HG02981 (cell line): ENCODE measurements at regions not wholly inside any gene's neighbourhood (a gene's known extent, or its start where the extent isn't known, plus 50 kb on each side); places are given as distances from the start of the nearest gene placed in this dataset.

Experiments used
- ATAC-seq: cut with Tn5 transposase; IDR thresholded peaks from one replicate; pipeline ENCODE4 v1.9.1; 2021; ENCODE audit warnings: mild to moderate bottlenecking, moderate library complexity; ENCODE audit not compliant: unreplicated experiment

GRCh38 chr10:118501637-118502440, 93.6 kb downstream of the PRLHR start:
- no peak for ATAC-seq

GRCh38 chr10:118501171-118501570, 94.3 kb downstream of the PRLHR start:
- ATAC-seq = no peak

- no peak for ATAC-seq
Observed at GRCh38 chr10:118500477-118501104, 94.9 kb downstream of the PRLHR start.

- no peak for ATAC-seq
Observed at GRCh38 chr10:118499186-118499585, 96.3 kb downstream of the PRLHR start.

GRCh38 chr10:118498623-118499022, 96.8 kb downstream of the PRLHR start:
- ATAC-seq = no peak

- no peak for ATAC-seq
Observed at GRCh38 chr10:118497227-118497626, 98.2 kb downstream of the PRLHR start.

GRCh38 chr10:118496525-118496924, 98.9 kb downstream of the PRLHR start:
- no peak for ATAC-seq

GRCh38 chr10:118495499-118495898, 99.9 kb downstream of the PRLHR start:
- no peak for ATAC-seq

GRCh38 chr10:118491055-118491454, 104.4 kb downstream of the PRLHR start:
- no peak for ATAC-seq

- ATAC-seq = no peak
Observed at GRCh38 chr10:118488710-118489497, 106.5 kb downstream of the PRLHR start.

GRCh38 chr10:118485641-118486040, 109.8 kb downstream of the PRLHR start:
- no peak for ATAC-seq

GRCh38 chr10:118484152-118484871, 111.1 kb downstream of the PRLHR start:
- no peak for ATAC-seq

GRCh38 chr10:118483496-118483895, 112.0 kb downstream of the PRLHR start:
- ATAC-seq = no peak

GRCh38 chr10:118482393-118483331, 112.8 kb downstream of the PRLHR start:
- ATAC-seq = no peak

GRCh38 chr10:118481871-118482270, 113.6 kb downstream of the PRLHR start:
- ATAC-seq = no peak

- no peak for ATAC-seq
Observed at GRCh38 chr10:118475214-118475613, 120.2 kb downstream of the PRLHR start.

- no peak for ATAC-seq
Observed at GRCh38 chr10:118474111-118474510, 121.3 kb downstream of the PRLHR start.

- no peak for ATAC-seq
Observed at GRCh38 chr10:118473305-118473960, 122.0 kb downstream of the PRLHR start.
